IMR-90 (cell line): ENCODE measurements at regions not wholly inside any gene's neighbourhood (a gene's known extent, or its start where the extent isn't known, plus 50 kb on each side); places are given as distances from the start of the nearest gene placed in this dataset.

ENCODE experiments used
- ATAC-seq: fragments of 200-7000 bp; cut with Tn5 transposase; 2 replicates; pipeline ENCODE4 v1.9.1; 2020; ENCODE audit warnings: low read depth, mild to moderate bottlenecking, moderate library complexity
- BruUV-seq: library from RNA; stranded (reverse); fragments of 400-500 nt; replicated peaks from 2 replicates; lab custom pipeline; 2021; lab: Mats Ljungman, UMichigan
- CTCF ChIA-PET: fragments of 300-600 bp; formaldehyde crosslinking; extraction: SDS; loops from one replicate; lab custom pipeline; 2021; ENCODE audit warnings: antibody characterized with exemption; lab: Yijun Ruan, JAX
- POLR2A ChIA-PET: fragments of 300-600 bp; sonication (Branson Sonifier 250); formaldehyde crosslinking; loops from one replicate; lab custom pipeline; 2022; ENCODE audit warnings: antibody characterized with exemption; ENCODE audit not compliant: unreplicated experiment; lab: Charles Lee
- DNase-seq: peaks from one replicate; pipeline ENCODE4 v3.0.0; 2013
- H2AFZ ChIP-seq: replicated peaks from 2 replicates; pipeline ENCODE3; 2013; ENCODE audit warnings: low read length, mild to moderate bottlenecking; ENCODE audit not compliant: poor library complexity
- H2AK5ac ChIP-seq: 2 replicates; pipeline ENCODE4 v1.6.1; 2013; ENCODE audit warnings: low read depth, low read length, inconsistent platforms
- H2AK9ac ChIP-seq: replicated peaks from 2 replicates; pipeline ENCODE3; 2013; ENCODE audit warnings: mild to moderate bottlenecking, low read depth, low read length, moderate library complexity; ENCODE audit not compliant: poor library complexity
- H2BK120ac ChIP-seq: 2 replicates; pipeline ENCODE4 v1.6.1; 2013; ENCODE audit warnings: low read depth, low read length, inconsistent platforms
- H2BK15ac ChIP-seq: 3 replicates; pipeline ENCODE4 v1.6.1; 2013; ENCODE audit warnings: low read depth, low read length, inconsistent platforms
- H2BK20ac ChIP-seq: 2 replicates; pipeline ENCODE4 v1.6.1; 2013; ENCODE audit warnings: low read depth, mild to moderate bottlenecking, inconsistent platforms, low read length, moderate library complexity
- H2BK5ac ChIP-seq: 2 replicates; pipeline ENCODE4 v1.6.1; 2013; ENCODE audit warnings: mild to moderate bottlenecking, low read depth, low read length, inconsistent platforms; ENCODE audit not compliant: poor library complexity, severe bottlenecking
- H3K14ac ChIP-seq: replicated peaks from 2 replicates; pipeline ENCODE4 v1.6.1; 2013; ENCODE audit warnings: low read depth, low read length, inconsistent platforms
- H3K18ac ChIP-seq: 2 replicates; pipeline ENCODE4 v1.6.1; 2013; ENCODE audit warnings: low read depth, low read length, control low read depth
- H3K23ac ChIP-seq: 2 replicates; pipeline ENCODE4 v1.6.1; 2013; ENCODE audit warnings: low read depth, low read length, inconsistent platforms
- H3K27ac ChIP-seq: 2 replicates; pipeline ENCODE4 v1.5.1; 2013; ENCODE audit warnings: mild to moderate bottlenecking, control low read depth, low read length; ENCODE audit not compliant: insufficient read depth
- H3K27me3 ChIP-seq: 2 replicates; pipeline ENCODE4 v1.6.1; 2013; ENCODE audit warnings: low read length; ENCODE audit not compliant: control insufficient read depth, insufficient read depth
- H3K36me3 ChIP-seq: 2 replicates; pipeline ENCODE4 v1.6.1; 2013; ENCODE audit warnings: low read length, mixed read lengths; ENCODE audit not compliant: control insufficient read depth, insufficient read depth
- H3K4ac ChIP-seq: 2 replicates; pipeline ENCODE4 v1.6.1; 2013; ENCODE audit warnings: low read depth, low read length, inconsistent platforms
- H3K4me1 ChIP-seq: 2 replicates; pipeline ENCODE4 v1.6.1; 2013; ENCODE audit warnings: low read length, mixed read lengths; ENCODE audit not compliant: control insufficient read depth, insufficient read depth
- H3K4me2 ChIP-seq: 2 replicates; pipeline ENCODE4 v1.6.1; 2013; ENCODE audit warnings: low read depth, mild to moderate bottlenecking, control low read depth, low read length, moderate library complexity
- H3K4me3 ChIP-seq: 2 replicates; pipeline ENCODE4 v1.5.1; 2013; ENCODE audit warnings: low read depth, mild to moderate bottlenecking, control low read depth, low read length, moderate library complexity; ENCODE audit not compliant: insufficient read depth
- H3K56ac ChIP-seq: 2 replicates; pipeline ENCODE4 v1.6.1; 2013; ENCODE audit warnings: low read length, inconsistent platforms; ENCODE audit not compliant: insufficient read depth; ENCODE audit errors: extremely low read depth
- H3K79me1 ChIP-seq, 2 experiments: 2 replicates each; pipeline ENCODE4 v1.6.1; 2013; ENCODE audit warnings: low read length in 2 of 2, inconsistent platforms in 1 of 2, low read depth in 1 of 2
- H3K9ac ChIP-seq: 2 replicates; pipeline ENCODE4 v1.6.1; 2013; ENCODE audit warnings: low read depth, low read length, control low read depth
- H3K9me1 ChIP-seq: 2 replicates; pipeline ENCODE4 v1.6.1; 2013; ENCODE audit warnings: low read length, inconsistent platforms; ENCODE audit not compliant: insufficient read depth
- H3K9me3 ChIP-seq: 2 replicates; pipeline ENCODE4 v1.6.1; 2013; ENCODE audit warnings: low read length; ENCODE audit not compliant: control insufficient read depth, insufficient read depth
- H4K20me1 ChIP-seq: 2 replicates; pipeline ENCODE4 v1.6.1; 2013; ENCODE audit warnings: low read length, inconsistent platforms; ENCODE audit not compliant: insufficient read depth
- H4K5ac ChIP-seq: 2 replicates; pipeline ENCODE4 v1.6.1; 2013; ENCODE audit warnings: mild to moderate bottlenecking, low read depth, low read length, control low read depth
- H4K8ac ChIP-seq, 2 experiments: 2 replicates each; pipeline ENCODE4 v1.6.1; 2013; ENCODE audit warnings: low read depth in 2 of 2, low read length in 2 of 2, control low read depth in 1 of 2, inconsistent platforms in 1 of 2
- H4K91ac ChIP-seq: 2 replicates; pipeline ENCODE4 v1.6.1; 2013; ENCODE audit warnings: low read depth, low read length, inconsistent platforms; ENCODE audit not compliant: insufficient read depth
- BHLHE40 ChIP-seq: fragments of 150-350 bp; IDR thresholded peaks from 2 replicates; pipeline ENCODE4 v1.6.1; 2016; ENCODE audit warnings: mild to moderate bottlenecking, low read depth, low read length
- CEBPB ChIP-seq: IDR thresholded peaks from 2 replicates; pipeline ENCODE4 v1.6.1; 2012; ENCODE audit warnings: low read depth, low read length, improper control_type of control experiment
- CHD1 ChIP-seq: IDR thresholded peaks from 2 replicates; pipeline ENCODE4 v1.6.1; 2012; ENCODE audit warnings: low read depth, low read length, improper control_type of control experiment
- CTCF ChIP-seq: conservative IDR thresholded peaks from 2 replicates; pipeline ENCODE4 v1.5.1; 2012; ENCODE audit warnings: mild to moderate bottlenecking, low read depth, low read length, improper control_type of control experiment
- ELK1 ChIP-seq: fragments of 150-350 bp; IDR thresholded peaks from 2 replicates; pipeline ENCODE4 v1.6.1; 2016; ENCODE audit warnings: low read depth, mild to moderate bottlenecking, low read length, moderate library complexity, borderline replicate concordance
- FOS ChIP-seq: fragments of 150-350 bp; IDR thresholded peaks from 2 replicates; pipeline ENCODE4 v1.6.1; 2016; ENCODE audit warnings: low read depth, low read length
- MAFK ChIP-seq: IDR thresholded peaks from 2 replicates; pipeline ENCODE4 v1.6.1; 2012; ENCODE audit warnings: low read depth, low read length, improper control_type of control experiment
- MAZ ChIP-seq: IDR thresholded peaks from 2 replicates; pipeline ENCODE4 v1.6.1; 2012; ENCODE audit warnings: low read depth, mild to moderate bottlenecking, low read length, improper control_type of control experiment, moderate library complexity, borderline replicate concordance
- MXI1 ChIP-seq: IDR thresholded peaks from 2 replicates; pipeline ENCODE4 v1.6.1; 2012; ENCODE audit warnings: low read depth, mild to moderate bottlenecking, low read length, moderate library complexity, borderline replicate concordance
- NFE2L2 ChIP-seq: fragments of 150-350 bp; IDR thresholded peaks from 2 replicates; pipeline ENCODE4 v1.6.1; 2016; ENCODE audit warnings: low read depth, mild to moderate bottlenecking, low read length
- POLR2A ChIP-seq: IDR thresholded peaks from 2 replicates; pipeline ENCODE4 v1.6.1; 2012; ENCODE audit warnings: mild to moderate bottlenecking, low read depth, low read length
- RAD21 ChIP-seq: IDR thresholded peaks from 2 replicates; pipeline ENCODE4 v1.6.1; 2012; ENCODE audit warnings: low read length, improper control_type of control experiment
- RCOR1 ChIP-seq: IDR thresholded peaks from 2 replicates; pipeline ENCODE4 v1.6.1; 2012; ENCODE audit warnings: mild to moderate bottlenecking, low read length, improper control_type of control experiment; ENCODE audit not compliant: insufficient replicate concordance
- RFX5 ChIP-seq: IDR thresholded peaks from 2 replicates; pipeline ENCODE4 v1.8.0; 2012; ENCODE audit warnings: low read depth, mild to moderate bottlenecking, low read length, moderate library complexity
- SMC3 ChIP-seq: fragments of 150-350 bp; IDR thresholded peaks from 2 replicates; pipeline ENCODE4 v1.6.1; 2016; ENCODE audit warnings: low read depth, mild to moderate bottlenecking, antibody characterized with exemption, low read length, moderate library complexity
- USF2 ChIP-seq: fragments of 150-350 bp; IDR thresholded peaks from 2 replicates; pipeline ENCODE4 v1.6.1; 2017; ENCODE audit warnings: mild to moderate bottlenecking, antibody characterized with exemption, low read length, low read depth
- WGBS, 2 experiments: methylation state at CpG; one replicate each; pipeline versions ENCODE4 v1.1.5 to v1.1.7; 2013; ENCODE audit warnings: missing lambda C conversion rate in 2 of 2; ENCODE audit not compliant: insufficient read length in 1 of 2; ENCODE audit errors: extremely low coverage in 2 of 2; 5-methylcytosine and 5-hydroxymethylcytosine counted together
- dilution Hi-C: fragments of 300-500 bp; cut with HindIII; formaldehyde crosslinking; loops from one replicate; pipeline ENCODE4 v1.14.3; 2018; ENCODE audit warnings: low sequenced_read_pairs; ENCODE audit not compliant: unreplicated experiment
- in situ Hi-C: fragments of 300-500 bp; cut with MboI; formaldehyde crosslinking; loops from 3 replicates; pipeline ENCODE4 v1.14.3; 2019; ENCODE audit warnings: low sequenced_read_pairs, inconsistent platforms, mixed read lengths
- intact Hi-C: fragments of 100-400 bp; cut with micrococcal nuclease; formaldehyde crosslinking; loops from 2 replicates; pipeline ENCODE4 v1.10.0; 2022

- no peak overlapping the region for H2AK5ac ChIP-seq
- no peaks in the 10 kb centered on the region for H3K36me3 ChIP-seq
- no peak overlapping the region for H2AFZ ChIP-seq
- H4K5ac ChIP-seq: no peak overlapping the region
- H2BK5ac ChIP-seq: no peak overlapping the region
- intact Hi-C loops: no loop called here
- no peak overlapping the region for H2AK9ac ChIP-seq
- H4K91ac ChIP-seq: no peak overlapping the region
- no peaks in the 10 kb centered on the region for H3K27me3 ChIP-seq
- dilution Hi-C loops: no loop called here
- no peak overlapping the region for H4K8ac ChIP-seq
- no peak overlapping the region for H3K9ac ChIP-seq
- H3K4me2 ChIP-seq: no peak overlapping the region
- POLR2A ChIA-PET: no interaction called here
- H3K4me1 ChIP-seq: no peaks in the 10 kb centered on the region
- CTCF ChIA-PET: no interaction called here
- no peak for DNase-seq
- no peak for TF ChIP-seq CEBPB
- TF ChIP-seq MAZ: no peak
- no peak for TF ChIP-seq MXI1
- TF ChIP-seq NFE2L2: no peak
- no peak for TF ChIP-seq USF2
- TF ChIP-seq RFX5: no peak
- no peak for TF ChIP-seq SMC3
- no peak for TF ChIP-seq BHLHE40
- TF ChIP-seq ELK1: no peak
- TF ChIP-seq FOS: no peak
- no peak for TF ChIP-seq RAD21
- no peak for TF ChIP-seq POLR2A
- TF ChIP-seq MAFK: no peak
- TF ChIP-seq CHD1: no peak
- no peak for TF ChIP-seq RCOR1
- TF ChIP-seq CTCF: no peak
- H3K14ac ChIP-seq: no peak overlapping the region
- no CpG with 5 or more reads among the region's 1 CpG for WGBS, 2 experiments
- H3K9me3 ChIP-seq: no peaks in the 10 kb centered on the region
- H3K9me1 ChIP-seq: no peaks in the 10 kb centered on the region
- no peak overlapping the region for H2BK20ac ChIP-seq
- H3K4ac ChIP-seq: no peak overlapping the region
- no peak overlapping the region for H3K27ac ChIP-seq
- no TSS peak for BruUV-seq
- H2BK120ac ChIP-seq: no peak overlapping the region
- no peak overlapping the region for H3K18ac ChIP-seq
- no peak overlapping the region for H3K4me3 ChIP-seq
- no peaks in the 10 kb centered on the region for H4K20me1 ChIP-seq
- H3K56ac ChIP-seq: no peak overlapping the region
- in situ Hi-C loops: no loop called here
- no peaks in the 10 kb centered on the region for H3K79me1 ChIP-seq
- H2BK15ac ChIP-seq: no peak overlapping the region
- ATAC-seq: no peak
- no peak overlapping the region for H3K23ac ChIP-seq
Observed at GRCh38 chr16:54421220-54421619, 134.6 kb upstream of the IRX3 start.
